ENCODE measurements at regions not wholly inside any gene's neighbourhood (a gene's known extent, or its start where the extent isn't known, plus 50 kb on each side); places are given as distances from the start of the nearest gene placed in this dataset.

- TF ChIP-seq, protein P1, sequence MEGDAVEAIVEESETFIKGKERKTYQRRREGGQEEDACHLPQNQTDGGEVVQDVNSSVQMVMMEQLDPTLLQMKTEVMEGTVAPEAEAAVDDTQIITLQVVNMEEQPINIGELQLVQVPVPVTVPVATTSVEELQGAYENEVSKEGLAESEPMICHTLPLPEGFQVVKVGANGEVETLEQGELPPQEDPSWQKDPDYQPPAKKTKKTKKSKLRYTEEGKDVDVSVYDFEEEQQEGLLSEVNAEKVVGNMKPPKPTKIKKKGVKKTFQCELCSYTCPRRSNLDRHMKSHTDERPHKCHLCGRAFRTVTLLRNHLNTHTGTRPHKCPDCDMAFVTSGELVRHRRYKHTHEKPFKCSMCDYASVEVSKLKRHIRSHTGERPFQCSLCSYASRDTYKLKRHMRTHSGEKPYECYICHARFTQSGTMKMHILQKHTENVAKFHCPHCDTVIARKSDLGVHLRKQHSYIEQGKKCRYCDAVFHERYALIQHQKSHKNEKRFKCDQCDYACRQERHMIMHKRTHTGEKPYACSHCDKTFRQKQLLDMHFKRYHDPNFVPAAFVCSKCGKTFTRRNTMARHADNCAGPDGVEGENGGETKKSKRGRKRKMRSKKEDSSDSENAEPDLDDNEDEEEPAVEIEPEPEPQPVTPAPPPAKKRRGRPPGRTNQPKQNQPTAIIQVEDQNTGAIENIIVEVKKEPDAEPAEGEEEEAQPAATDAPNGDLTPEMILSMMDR (IDR thresholded peaks at IDR 0.05) = no peak
- no peak for TF ChIP-seq POLR2A (IDR thresholded peaks at IDR 0.05)
These were observed 58.3 kb upstream of the SMIM31 start for GRCh38 chr4:164695650-164696049.

Measured in body of pancreas (tissue), 4 donors.